ENCODE measurements at regions not wholly inside any gene's neighbourhood (a gene's known extent, or its start where the extent isn't known, plus 50 kb on each side); places are given as distances from the start of the nearest gene placed in this dataset.

DNA sequence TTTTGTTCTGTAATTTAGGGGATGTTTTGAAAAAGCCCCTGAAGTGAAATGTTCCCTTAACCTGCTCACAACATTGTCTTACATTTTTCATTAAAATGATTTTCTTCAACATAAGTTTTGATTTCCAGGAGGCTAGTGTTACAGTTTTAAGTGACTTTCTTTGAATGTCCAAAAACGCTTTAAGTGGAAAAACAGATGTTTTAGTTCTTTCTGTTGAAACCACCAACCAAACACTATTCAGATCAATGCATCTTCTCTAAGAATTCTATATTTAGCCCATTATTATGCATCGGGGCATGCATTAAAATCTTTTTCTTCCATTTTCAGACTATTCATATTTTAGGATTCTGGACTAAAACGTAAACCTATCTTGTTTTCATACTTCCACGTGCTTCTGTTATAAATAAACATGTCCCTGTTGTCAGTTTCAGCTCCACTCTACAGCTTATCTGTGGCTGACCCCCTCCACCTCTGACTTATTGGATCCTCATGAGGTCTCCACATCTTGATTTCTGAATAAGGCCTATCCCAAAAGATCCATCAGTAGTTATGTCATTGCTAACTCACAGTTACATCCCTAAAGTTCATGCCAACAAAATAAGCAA is 882.3 kb upstream of the SEMA6A start:
- no peak for TF ChIP-seq POLR2A (IDR thresholded peaks at IDR 0.05)
- TF ChIP-seq, protein P1, sequence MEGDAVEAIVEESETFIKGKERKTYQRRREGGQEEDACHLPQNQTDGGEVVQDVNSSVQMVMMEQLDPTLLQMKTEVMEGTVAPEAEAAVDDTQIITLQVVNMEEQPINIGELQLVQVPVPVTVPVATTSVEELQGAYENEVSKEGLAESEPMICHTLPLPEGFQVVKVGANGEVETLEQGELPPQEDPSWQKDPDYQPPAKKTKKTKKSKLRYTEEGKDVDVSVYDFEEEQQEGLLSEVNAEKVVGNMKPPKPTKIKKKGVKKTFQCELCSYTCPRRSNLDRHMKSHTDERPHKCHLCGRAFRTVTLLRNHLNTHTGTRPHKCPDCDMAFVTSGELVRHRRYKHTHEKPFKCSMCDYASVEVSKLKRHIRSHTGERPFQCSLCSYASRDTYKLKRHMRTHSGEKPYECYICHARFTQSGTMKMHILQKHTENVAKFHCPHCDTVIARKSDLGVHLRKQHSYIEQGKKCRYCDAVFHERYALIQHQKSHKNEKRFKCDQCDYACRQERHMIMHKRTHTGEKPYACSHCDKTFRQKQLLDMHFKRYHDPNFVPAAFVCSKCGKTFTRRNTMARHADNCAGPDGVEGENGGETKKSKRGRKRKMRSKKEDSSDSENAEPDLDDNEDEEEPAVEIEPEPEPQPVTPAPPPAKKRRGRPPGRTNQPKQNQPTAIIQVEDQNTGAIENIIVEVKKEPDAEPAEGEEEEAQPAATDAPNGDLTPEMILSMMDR (IDR thresholded peaks at IDR 0.05), result no peak
- intact Hi-C loops (cut with DNase I), result no loop called here
- 52 to 60% methylated on average over 4 of the region's 4 CpGs for WGBS, 2 donors
- Histone ChIP-seq H3K4me3 (replicated peaks in 1 of 3) (no peak overlapping the region), H3K27me3 (no peaks in the 10 kb centered on the region), H3K36me3 (no peaks in the 10 kb centered on the region), H3K4me1 (no peaks in the 10 kb centered on the region), H3K27ac (no peak overlapping the region), H3K9me3 (no peaks in the 10 kb centered on the region)
- no peak for DNase-seq

DNA sequence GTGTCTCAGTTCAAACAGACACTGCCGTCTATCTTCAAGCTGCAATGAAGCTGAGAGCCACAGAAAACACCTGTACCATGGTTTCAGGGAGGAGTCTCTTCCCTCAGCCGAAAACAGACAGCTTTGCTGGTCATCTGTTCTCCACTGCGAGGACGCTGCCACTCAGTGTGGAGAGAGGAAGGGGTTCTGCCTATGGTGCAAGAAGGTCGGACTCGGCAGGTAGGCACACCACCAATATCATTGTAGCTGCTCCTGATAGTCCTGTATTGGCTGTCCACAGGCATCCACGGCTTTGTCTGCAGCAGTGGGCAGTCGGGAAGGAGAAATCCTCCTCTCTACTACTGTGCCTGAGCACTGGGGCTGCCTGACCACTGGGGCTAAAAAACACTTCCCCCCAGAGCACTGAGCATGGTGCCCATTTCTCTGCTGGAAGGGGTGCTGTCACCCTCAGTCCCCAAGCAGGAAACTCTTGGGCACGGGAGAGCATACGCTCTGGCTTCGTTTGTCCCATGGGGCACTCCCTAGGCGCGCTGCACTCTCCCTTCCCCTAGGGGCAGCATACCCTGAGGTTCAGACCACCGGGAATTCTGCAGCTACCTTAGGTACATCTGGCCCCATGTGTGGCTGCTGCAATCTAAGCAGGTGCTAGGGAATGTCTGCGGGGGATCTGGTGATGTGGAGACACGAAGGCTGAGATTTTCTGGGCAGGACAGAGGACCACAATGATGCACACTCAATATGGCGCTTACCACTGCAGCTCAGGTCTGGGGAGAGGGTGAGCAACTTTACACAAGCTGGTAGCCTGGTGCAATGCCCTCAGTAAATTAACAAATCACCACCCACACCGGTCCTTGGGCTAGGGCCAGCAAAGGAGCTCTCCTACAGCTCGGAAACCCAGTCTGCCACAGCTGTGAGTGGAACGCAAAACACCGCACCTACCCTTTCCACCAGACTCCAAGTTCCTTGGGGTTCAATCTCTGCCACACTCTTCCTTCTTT is 880.9 kb upstream of the SEMA6A start:
- Histone ChIP-seq H3K27me3 (no peaks in the 10 kb centered on the region), H3K36me3 (no peaks in the 10 kb centered on the region), H3K27ac (peak overlapping the region in 2 of 3 donors; percentile 22 to 56), H3K4me3 (replicated peaks in 1 of 3) (peak overlapping the region; percentile 4 to 56 (median 33)), H3K9me3 (no peaks in the 10 kb centered on the region), H3K4me1 (no peaks in the 10 kb centered on the region)
- intact Hi-C loops (cut with DNase I), result no loop called here
- peak; percentile 56 to 63 for DNase-seq
- TF ChIP-seq, protein P1 (IDR thresholded peaks at IDR 0.05), result peak in 4 of 6 experiments; percentile 20 to 69 (median 58)
- TF ChIP-seq POLR2A (IDR thresholded peaks at IDR 0.05), result no peak
- WGBS, 2 donors, result 40 to 55% methylated on average over 16 to 21 of the region's 21 CpGs

DNA sequence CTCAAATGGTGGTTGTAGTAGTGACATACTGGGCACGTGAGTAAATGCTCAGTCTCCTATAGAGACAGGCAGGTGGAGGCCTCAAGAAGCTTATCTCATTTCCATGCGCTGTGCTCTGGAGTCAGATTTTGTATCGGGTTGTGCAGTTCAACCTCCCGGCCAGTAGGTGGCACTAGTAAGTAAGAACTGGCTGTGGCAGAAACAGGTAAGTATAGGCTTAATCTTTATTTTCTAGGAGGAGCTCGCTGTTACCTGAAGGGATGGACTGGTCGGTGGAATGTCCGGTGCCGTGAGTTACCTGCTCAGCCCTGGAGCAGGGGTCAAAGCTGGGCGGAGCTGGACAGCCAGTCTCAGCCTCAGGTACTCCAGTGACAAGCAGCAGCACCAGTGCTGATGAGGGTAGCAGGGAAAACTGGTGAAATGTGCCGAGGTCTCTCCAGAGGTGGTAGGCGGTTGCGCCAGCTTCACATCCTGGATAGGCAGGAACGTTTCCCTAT is 880.1 kb upstream of the SEMA6A start:
- peak; percentile 65 to 66 for DNase-seq
- Histone ChIP-seq H3K27me3 (no peaks in the 10 kb centered on the region), H3K9me3 (no peaks in the 10 kb centered on the region), H3K27ac (peak overlapping the region in 2 of 3 donors; percentile 22 to 56), H3K4me3 (replicated peaks in 1 of 3) (peak overlapping the region; percentile 4 to 56 (median 33)), H3K4me1 (no peaks in the 10 kb centered on the region), H3K36me3 (no peaks in the 10 kb centered on the region)
- WGBS, 2 donors, result 15 to 28% methylated on average over 12 to 13 of the region's 13 CpGs
- TF ChIP-seq, protein P1 (IDR thresholded peaks at IDR 0.05), result peak; percentile 67 to 89 (median 84)
- peak in 1 of 2 donors; percentile 44 for TF ChIP-seq POLR2A (IDR thresholded peaks at IDR 0.05)
- intact Hi-C loops (cut with DNase I), result no loop called here

DNA sequence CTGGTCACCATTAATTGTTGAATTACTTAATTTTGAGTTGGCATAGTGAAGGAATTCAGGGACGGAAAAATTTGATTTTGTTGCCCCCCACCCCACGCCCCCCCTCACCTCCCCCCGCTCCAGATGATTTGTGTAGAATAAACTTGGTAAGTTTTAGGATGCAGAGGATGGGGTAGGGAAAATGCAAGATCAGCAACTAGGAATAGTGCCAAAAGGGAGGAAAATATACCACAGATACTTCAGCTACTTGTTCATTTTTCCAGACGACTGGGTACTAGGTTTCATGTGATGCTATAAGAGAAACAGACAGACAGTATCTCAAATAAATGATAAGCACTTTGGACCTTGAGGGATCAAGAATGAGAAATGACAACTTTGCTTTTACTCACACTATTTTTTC is 862.2 kb upstream of the SEMA6A start:
- no peaks in the 10 kb centered on the region for H3K9me3 ChIP-seq
- H3K4me3 ChIP-seq (replicated peaks in 1 of 3), result no peak overlapping the region
- H3K4me1 ChIP-seq, result no peaks in the 10 kb centered on the region
- intact Hi-C loops (cut with DNase I), result no loop called here
- no peaks in the 10 kb centered on the region for H3K36me3 ChIP-seq
- H3K27me3 ChIP-seq, result no peaks in the 10 kb centered on the region
- H3K27ac ChIP-seq, result no peak overlapping the region
- no peak for TF ChIP-seq POLR2A (IDR thresholded peaks at IDR 0.05)
- 77 to 82% methylated on average over 4 of the region's 4 CpGs for WGBS, 2 donors
- DNase-seq, result no peak

DNA sequence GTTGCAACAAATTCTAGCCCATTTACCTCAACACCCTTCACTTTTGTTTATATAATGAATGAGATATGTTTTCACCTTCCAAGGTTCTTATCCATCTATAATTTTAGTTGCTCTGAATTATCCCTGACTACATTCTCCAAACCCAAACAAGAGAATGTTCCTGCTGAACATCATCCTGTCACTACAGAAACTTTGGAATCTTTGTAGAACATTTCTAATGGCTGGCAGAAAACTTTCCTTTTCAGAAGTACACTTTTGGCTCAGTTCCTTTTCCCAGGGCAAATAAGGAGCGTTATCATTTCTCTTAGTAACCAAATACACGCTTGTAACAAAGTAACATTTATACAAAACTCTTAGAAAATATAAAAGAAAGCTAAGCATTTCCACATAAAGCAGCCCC is 860.6 kb upstream of the SEMA6A start:
- Histone ChIP-seq H3K9me3 (no peaks in the 10 kb centered on the region), H3K4me1 (no peaks in the 10 kb centered on the region), H3K36me3 (no peaks in the 10 kb centered on the region), H3K27me3 (no peaks in the 10 kb centered on the region), H3K27ac (no peak overlapping the region), H3K4me3 (replicated peaks in 1 of 3) (no peak overlapping the region)
- no peak for DNase-seq
- intact Hi-C loops (cut with DNase I), result no loop called here
- TF ChIP-seq POLR2A (IDR thresholded peaks at IDR 0.05), result no peak
- TF ChIP-seq, protein P1 (IDR thresholded peaks at IDR 0.05), result no peak
- 73 to 84% methylated on average over 2 of the region's 2 CpGs for WGBS, 2 donors

Measured in thyroid gland (tissue), 4 donors.